ENCODE measurements at regions not wholly inside any gene's neighbourhood (a gene's known extent, or its start where the extent isn't known, plus 50 kb on each side); places are given as distances from the start of the nearest gene placed in this dataset.

DNA sequence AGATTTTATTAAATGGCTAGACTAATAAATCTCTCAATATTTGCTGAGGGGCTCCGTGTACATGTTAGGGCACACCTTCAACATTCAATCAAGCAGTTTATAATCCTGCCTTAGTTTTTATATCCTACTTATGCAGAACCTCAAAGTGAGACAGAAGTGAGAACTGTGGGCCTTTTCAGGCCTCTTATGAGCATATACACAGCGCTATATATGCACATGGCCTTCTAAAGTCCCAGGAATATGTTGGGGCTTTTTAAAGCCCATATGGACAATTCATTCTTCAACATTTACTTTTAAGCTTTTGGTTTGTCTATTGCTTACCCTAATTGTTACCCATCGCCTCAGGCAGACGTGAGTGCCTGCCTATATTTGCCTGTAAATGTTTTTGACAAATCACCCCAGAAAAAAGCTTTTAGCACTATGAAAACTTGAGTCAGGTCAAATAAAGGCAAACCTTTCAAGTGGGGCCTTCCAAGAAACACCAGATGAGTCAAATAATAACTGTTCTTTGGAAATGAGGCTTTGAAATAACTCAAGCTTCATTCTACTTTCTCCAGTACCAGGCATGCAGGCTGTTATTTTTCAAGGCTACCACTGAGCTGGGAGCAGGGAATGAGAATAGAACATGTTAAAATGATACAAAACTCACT is 58.2 kb downstream of the ESM1 start:
- DNase-seq = no peak

DNA sequence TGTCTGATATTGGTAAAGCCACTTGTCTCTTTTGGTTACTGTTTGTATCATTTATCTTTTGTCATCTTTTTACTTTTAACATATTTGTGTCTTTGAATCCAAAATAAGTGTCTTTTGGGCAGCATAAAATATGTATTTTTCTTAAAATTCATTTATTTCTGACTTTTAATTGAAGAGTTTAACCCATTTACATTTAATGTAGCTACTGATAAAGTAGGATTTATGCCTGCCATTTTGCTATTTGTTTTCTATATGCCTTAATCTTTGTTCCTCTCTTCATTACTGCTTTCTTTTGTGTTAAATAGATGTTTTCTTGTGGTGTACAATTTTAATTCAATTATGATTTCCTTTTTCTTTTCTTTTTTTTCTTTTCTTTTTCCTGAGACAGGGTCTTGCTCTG is 60.9 kb downstream of the ESM1 start:
- no peak for DNase-seq

DNA sequence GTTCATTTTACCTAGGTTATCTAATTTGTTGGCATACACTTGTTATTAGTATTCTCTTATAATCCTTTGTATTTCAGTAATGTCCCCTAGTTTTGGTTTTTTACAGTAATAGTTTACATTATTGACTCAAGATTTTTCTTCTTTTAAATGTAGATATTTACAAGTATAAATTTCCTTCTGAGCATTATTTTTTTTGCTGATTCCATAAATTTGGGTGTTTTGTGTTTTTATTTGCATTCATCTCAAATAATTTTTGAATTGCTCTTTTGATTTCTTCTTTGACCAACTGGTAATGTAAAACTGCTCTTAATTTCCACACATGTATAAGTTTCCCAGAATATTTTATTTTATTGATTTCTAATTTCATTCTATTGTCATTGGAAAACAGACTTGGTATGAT is 68.1 kb downstream of the ESM1 start:
- no peak for DNase-seq

DNA sequence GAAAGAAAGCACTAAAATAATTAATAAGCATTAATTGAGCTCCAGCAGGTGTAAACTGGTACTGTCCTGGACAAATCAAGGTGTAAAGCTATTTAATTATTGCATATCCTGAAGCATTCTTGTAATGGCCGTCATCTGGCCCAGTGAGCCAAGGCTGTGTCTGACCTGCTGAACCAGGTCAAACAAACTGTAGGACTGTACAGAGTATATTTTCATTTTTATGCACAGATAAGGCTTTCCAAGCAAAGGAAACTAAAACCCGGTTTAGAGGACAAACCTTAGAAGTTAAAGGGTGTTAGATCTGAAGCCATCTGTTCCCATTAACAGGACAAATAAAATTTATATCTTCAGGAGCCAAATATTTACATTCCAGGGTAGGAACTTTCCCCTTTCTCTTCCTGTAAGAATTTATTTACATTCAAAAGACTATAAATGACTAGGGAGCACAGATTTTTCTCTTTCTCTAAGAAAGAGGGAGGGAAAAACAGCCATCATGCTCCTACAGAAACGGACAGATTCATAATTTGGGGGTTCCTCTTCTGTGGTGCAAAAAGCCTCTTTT is 69.8 kb downstream of the ESM1 start:
- no peak for DNase-seq

DNA sequence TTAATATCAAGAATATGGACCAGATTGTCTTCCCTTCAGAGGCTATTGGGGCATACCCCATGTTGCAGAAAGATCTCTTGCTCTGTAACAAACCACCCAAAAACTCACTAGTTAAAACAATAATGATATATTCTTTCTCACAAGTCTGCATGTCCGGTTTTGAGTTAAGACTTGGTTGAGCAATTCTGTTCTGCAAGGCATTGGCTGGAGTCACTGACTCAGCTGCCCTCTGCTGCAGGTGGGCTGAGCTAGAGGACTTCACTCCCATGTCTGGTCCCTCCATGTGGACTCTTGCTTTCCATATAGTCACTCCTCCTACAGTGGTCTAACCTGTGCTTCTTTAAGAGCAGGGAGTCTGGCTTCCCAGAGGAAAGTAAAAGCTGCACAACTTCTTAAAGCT is 73.4 kb downstream of the ESM1 start:
- no peak for DNase-seq

DNA sequence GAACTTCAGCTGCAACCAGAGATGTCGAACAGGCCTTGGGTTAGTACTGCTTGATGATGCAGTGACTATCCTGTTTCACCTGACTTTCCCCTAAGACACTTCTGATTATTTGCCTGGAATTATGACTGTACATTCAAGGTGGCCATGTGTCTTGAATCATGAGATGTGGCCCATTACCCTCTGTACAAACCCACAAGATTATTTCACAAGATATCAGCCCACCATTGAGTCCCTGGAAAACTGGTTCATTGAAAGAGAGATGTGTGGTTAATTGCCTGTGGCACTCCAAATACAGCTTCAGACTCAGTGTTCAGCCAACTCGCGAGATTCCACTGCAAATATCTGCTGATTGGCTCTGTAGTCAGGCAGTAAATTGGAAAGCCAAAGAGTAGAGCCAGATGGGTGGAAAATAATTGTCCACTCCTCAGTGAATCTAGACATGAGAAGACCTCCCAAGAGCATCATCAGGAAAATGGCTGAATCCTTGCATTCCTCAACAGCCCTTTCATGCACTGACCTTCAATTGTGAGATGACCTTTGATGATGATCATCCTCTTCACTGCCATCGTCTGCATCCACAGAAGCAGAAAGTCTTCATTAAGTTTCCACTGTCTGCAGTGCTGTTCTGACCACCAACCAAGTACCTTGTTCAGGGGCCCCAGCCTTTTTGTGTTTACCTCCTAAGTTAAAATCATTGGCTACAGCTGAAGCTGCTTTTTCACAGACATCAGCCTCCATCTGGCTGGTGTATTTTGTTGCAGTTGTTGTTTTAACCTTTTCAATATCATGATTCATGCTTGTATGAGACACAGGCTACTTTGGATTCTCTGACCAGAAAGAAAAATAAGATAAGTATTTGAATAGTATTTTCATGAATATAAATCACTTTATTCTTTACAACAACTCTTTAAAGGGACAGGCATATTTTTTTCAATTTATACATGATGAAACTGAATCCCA is 75.2 kb downstream of the ESM1 start:
- no peak for DNase-seq

DNA sequence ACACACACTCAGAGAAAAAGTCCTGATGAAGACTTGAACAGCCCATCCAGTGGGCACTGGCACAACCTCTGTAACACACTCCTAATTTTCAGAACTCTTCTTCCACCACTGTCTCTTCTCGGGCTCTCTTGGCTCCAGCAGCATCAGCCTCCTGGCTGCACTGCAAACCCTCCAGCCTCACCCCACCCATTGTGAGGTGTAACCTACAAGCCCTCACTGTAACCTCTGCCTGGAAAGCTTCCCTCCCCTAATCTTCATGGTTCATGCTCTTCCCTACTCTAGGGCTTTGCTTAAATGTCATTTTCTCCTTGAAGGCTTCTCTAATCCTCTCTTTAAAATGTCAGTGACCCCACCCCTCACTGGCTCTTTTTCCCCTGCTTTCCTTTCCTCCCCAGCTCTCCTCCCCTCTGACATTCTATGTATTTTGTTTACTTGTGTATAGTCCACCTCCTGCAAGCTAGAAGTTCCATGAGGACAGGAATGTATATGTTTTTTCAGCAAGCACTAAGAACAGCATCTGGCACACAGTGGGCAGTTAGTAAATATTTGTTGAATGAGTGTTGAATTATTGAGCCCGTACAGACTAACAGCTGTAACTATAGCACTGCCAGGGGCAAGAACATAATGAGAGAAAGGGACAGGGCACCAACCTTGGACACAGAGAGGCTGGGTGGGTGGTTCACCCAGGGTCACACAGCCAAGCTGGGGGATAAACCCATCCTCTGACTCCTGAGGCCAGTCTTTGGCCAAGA is 76.4 kb downstream of the ESM1 start:
- DNase-seq = no peak

DNA sequence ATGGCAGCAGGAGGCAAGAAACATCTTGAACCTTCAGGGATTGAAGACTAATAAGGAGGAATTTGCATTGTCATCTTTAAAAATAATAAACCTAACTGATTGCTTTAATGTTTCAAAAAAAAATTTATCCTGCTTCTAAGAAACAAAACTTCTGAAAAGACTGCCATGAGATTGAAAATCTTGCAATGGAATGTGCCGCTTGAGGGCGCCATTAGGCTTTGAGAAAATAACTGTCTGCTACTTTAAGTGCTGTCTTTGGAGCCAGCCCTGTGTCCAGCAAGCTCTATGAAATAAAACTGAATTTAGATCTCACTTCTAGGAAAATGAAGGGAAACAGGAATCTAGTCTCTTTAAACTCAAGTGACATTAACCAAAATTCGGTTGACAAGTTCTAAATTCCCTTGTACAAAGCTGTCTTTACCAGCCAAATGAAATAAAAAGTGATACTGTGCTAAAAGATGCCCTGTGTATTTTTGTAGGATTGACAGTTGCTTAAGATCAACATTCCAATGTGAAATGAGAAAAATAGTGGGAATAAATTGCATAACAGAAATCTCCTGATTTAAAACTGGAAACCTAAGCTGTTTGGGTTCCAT is 79.4 kb downstream of the ESM1 start:
- peak; percentile 45 for DNase-seq

DNA sequence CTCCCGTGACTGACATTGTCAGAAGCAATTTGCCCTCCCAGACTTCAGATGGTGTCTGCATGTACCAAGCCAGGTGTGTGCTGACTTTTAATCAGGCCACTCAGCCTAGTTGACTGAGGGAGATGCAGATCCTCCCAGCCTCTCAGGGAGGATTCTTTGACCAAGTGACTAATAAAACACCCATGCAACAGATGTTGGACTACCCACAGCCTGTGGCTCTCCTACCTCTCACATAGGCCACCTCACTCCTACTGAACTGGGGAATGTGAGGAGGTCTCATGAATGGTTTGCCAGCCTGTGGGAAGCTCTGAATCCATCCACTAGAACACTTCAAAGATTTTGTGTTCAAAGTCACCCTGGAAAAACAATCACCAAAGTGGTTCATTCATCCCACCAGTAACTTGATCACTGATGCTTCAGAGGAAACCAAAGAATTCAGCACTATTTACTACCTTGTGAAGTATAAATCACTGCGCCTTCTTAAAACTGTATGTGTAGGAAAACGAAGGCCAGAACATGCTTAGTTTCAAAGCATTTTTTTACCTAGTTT is 80.1 kb downstream of the ESM1 start:
- DNase-seq = no peak

DNA sequence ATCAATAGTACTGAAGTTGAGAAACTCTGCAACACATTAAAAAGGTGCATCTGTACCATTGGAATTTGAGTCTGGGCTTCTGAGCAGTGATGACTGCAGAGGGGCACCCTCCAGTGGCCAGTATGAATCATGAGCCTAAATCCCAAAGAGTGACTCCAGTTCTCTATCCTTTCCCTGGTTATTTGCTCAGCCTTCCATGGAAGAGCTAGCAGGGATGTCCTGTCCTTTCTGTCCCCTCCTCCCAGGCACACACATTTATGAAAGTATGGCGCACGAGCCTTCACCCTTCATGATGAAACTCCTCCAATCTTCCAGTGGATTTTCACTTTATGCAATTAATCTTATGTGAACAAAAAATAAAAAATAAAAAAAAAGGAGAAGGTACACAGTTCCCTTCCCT is 81.0 kb downstream of the ESM1 start:
- DNase-seq = no peak

DNA sequence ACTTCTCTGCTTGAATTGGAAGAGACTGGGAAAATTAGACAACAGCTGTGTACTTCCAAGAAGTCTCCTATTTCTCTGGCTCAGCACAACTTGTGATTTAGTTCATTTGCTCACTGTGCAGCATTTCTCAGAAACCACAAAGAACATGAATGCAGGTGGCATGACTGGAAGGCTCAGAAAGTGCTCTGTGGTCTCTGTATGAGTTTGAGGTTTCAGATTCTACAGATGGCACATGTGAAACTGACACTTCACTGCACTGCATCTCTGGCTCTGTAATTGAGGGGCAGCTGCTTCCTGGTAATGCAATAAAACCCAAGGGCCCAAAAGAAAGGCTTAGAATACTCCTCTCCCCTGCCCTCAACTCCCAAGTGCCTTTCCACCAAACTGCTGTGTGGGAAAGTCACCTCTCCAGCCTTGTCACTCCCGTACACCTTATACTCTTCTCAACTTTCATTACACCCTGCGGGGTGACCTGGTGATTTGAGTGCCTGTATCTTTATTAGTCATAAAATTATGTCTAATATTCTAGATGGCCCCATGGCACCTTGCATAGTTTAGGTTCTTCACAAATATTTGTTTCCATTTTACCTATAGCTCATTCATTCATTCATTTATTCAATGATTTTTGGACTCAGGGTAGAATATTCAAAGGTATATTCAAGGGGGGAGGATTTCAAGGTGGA is 82.5 kb downstream of the ESM1 start:
- no peak for DNase-seq

DNA sequence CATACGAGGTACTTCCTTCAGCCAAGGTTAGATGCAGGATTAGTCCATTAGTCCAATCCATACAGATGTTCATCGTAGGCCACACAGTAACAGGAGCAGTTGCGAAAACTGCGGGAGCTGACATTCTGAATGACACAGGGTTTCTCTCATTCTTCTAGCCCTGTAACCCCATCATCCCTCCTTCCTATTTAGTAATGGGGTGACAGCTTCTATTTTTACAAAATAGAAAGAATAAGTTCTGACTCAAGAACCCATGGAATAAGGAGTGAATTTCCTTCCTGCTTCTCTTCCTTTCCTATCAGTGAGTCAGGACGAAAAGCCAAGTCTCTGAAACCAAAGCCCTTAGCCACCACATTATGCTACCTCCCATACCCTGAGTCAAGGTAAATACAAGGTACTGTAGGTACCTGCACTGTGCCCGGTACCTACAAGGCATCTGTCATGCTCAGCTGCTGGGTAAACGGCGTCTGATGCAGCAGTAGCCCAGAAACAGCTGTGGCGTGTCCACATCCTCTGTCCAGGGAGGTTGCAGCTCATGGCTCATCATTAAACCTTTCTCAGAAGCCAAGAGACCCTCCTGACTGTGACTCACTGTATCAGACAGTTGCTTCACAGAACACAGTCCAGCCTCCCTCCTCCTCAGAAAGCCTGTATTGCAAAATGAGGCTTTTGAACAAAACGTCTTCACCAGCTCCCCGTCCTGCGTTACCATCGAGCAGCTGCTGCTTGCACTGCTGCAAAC is 84.2 kb downstream of the ESM1 start:
- DNase-seq = no peak

DNA sequence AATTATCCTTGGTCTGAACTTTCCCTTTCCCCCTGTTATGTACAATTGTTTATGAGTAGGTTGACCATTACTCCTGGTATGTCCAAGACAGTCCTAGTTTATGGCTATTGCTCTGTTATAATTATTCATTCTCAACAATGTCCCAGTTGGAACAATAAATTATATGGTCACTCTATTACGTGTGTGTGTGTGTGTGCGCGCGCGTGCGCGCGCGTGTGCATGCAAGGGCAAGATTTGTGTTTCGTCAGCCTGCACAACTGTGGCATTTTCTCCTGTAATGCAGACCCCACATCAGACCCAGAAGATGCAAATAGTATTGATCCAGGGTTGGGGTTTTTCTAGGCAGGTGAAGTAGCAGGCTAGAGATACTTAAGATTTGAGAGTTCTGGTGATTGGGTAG is 88.4 kb downstream of the ESM1 start:
- DNase-seq = no peak

DNA sequence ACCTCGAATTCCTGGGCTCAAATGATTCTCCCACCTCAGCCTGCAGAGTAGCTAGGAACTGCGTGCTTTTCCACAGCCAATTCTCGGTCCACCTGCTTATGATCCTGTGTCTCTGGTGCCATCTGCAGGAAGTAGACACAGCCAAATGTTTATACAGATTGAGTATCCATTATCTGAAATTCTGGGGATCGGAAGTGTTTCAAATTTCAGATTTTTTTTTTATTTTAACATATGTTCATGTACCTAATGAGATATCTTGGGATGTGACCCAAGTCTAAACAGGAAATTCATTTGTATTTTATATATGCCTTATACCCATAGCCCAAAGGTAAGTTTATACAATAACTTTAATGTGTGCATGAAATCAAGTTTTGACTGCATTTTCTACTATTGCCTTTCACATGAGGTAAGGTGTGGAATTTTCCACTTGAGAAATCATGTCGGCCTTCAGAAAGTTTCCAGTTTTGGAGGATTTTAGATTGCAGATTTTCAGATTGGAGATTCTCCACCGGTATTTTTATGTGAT is 89.5 kb downstream of the ESM1 start:
- DNase-seq = no peak

DNA sequence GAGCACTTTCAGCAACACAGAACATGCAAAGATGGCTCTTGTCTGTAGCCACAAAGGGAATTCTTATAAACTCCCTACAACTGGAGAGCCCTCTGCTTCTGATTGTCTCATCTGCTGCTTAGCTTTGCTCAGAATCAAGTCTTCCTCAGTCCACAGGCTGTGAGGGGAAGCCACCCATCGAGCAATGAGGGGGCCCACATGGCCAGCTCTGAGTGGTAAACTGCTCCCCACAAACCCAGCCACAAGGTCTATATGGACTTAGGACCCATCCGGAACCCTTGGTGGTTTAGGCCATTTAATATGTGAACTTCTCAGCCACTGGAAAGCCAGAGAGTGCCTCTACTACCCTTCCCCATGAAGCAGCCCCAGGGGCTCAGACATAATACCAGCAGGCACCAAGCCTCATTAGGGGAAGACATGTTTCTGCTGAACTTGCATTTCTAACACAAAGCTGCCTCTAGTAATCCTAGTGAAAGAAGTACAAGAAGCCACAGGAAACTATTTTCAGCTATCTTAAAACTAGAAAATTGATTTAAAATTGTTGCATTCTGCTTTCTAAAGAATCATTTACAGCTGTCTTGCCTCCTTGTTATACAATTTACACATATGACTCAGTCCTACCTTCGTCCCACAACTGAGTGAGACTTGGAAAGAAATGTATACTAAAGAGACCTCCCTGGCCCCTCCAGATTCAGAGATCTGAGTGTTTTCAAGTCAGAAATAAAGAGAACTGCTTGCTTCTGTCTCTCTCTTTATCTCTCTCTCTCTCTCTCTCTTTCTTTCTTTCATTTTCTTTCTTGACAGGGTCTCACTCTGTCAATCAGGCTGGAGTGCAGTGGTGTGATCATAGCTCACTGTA is 90.2 kb downstream of the ESM1 start:
- no peak for DNase-seq

DNA sequence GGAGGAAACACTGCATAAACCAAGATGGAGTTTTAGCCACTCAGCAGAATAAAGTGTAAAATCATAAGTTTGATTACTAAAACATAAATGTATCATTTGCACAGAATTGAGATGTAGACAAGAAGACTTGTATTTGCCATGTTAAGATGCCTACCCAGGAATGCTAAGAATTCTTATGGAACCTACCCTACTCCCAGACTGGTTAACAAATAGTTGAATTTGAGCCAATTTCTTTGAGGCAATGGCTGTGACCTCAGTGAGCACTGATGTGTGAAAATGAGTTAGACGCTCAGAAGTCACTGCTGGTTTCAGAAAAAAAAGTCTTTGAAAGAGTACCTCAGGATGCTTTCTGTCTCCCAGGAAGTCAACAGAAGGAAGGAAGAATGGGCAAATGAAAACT is 95.6 kb downstream of the ESM1 start:
- no peak for DNase-seq

DNA sequence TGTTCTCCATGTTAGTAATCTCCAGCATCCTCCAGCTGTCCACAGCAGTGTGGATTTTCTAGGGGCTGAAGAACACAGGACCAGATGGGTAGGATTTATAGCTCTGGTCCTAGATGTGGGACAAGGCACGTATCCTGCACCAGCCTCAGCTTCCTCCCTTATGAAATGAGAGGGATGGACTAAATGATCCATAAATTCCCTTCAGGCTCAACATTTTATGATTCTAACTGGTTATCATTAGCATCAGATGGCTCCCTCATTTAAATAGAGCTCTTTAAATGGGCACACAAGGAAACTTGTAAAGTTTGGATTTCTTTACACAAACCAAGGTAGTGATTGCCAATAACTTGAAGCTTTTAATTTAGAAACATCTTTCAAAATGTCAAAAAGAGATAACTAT is 97.7 kb downstream of the ESM1 start:
- no peak for DNase-seq

DNA sequence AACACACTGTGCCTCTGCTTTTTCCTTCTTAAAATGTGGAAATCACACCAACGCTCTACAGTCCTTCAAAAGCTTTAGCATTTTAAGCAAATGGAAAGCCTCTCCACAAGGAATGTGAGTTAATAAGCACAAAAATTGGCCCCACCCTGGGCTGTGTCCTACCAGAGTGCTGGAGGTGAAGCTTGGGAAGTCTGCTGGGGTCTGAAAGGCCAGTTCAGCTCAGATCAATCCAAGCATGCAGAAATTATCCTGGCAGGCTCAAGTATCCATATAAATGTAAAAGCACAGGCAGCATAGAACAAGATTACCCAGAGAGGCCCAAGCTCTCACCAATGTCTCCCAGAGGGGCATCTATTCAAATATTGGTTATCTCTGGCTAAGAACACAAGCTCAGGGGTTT is 98.5 kb downstream of the ESM1 start:
- DNase-seq = no peak

DNA sequence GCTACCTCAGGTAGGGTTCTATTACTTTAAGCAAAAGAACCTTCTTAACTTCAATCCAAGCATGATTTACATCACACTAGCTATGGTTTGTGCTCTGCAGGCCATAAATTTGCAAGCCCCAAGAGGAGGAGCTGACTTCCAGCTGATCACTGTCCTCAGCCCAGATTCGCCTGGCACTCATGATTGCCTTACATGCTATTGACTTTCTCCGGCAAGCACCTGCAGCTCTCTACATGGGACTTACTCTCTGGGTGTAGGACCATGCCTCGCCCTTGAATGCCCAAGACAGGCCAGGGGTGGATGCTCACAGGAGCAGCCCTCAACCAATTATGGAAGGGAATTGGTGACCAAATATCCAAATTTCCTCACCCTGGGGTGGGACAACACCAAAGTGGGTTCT is 99.8 kb downstream of the ESM1 start:
- no peak for DNase-seq

DNA sequence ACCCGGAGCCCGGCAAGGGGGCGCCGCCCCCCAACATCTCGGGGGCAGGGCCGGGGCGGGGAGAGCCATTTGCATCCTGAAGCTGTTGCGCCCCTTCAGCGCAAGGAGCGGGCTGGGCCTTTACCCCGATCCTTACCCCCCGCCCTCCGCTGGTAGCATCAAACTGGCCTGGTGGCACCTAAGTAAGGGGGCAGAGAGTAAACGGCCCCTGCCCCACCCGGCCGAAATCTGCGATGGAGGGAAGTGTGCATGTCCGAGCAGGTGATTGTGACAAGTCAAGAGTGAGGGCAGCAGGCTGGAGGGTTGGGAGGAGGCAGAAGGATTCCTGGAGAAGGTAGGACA is 101.2 kb downstream of the ESM1 start:
- DNase-seq = no peak
